ENCODE measurements at regions not wholly inside any gene's neighbourhood (a gene's known extent, or its start where the extent isn't known, plus 50 kb on each side); places are given as distances from the start of the nearest gene placed in this dataset.

DNA sequence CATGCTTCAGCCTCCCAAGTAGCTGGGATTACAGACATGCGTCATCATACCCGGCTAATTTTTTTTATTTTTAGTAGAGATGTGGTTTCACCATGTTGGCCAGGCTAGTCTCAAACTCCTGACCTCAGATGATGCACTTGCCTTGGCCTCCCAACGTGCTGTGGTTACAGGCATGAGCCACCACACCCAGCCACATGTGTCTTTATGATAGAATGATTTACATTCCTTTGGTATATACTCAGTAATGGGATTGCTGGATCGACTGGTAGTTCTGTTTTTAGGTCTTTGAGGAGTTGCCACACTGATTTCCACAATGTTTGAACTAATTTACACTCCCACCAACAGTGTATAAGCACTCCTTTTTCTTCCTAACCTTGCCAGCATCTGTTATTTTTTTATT, 276.2 kb downstream of the METTL15 start:
- ATAC-seq = no peak

GRCh38 chr11:28383456-28383855, 275.3 kb downstream of the METTL15 start:
- no peak for DNase-seq (ENCODE audit: low spot score)
- ATAC-seq = no peak

More for the DNA sequence above, 276.2 kb downstream of the METTL15 start:
- no peak for DNase-seq (ENCODE audit: low spot score)
